RWPE1 (cell line): ENCODE measurements at regions not wholly inside any gene's neighbourhood (a gene's known extent, or its start where the extent isn't known, plus 50 kb on each side); places are given as distances from the start of the nearest gene placed in this dataset.
"Not testable (repeated sequence)": the region's sequence is repeated elsewhere in the genome, so short reads cannot be mapped to it uniquely, and the experiment has no call there.

ENCODE experiments used
- CTCF ChIA-PET: fragments of 350-600 bp; sonication (Branson Sonifier 250); formaldehyde crosslinking; extraction: SDS; loops from one replicate; lab custom pipeline; 2021; lab: Yijun Ruan, JAX
- POLR2A ChIA-PET: fragments of 400-600 bp; formaldehyde crosslinking; extraction: SDS; loops from one replicate; lab custom pipeline; 2020; ENCODE audit warnings: antibody characterized with exemption; ENCODE audit not compliant: low non-redundant PET; lab: Yijun Ruan, JAX
- DNase-seq: peaks from one replicate; pipeline ENCODE4 v3.0.0; 2012; ENCODE audit warnings: low spot score
- H3K27ac ChIP-seq: fragments of 450-650 bp; 2 replicates; pipeline ENCODE4 v1.5.1; 2017
- CTCF ChIP-seq: fragments of 450-650 bp; conservative IDR thresholded peaks from 2 replicates; pipeline ENCODE4 v1.5.1; 2017; ENCODE audit warnings: low read depth, mild to moderate bottlenecking

GRCh38 chr6:11938285-11938890 is 73.7 kb upstream of the HIVEP1 start:
- no peak overlapping the region for H3K27ac ChIP-seq
- ChIA-PET POLR2A (no interaction called here), CTCF (no interaction called here)
- TF ChIP-seq CTCF = no peak
- DNase-seq = no peak

- H3K27ac ChIP-seq = no peak overlapping the region
- TF ChIP-seq CTCF = no peak
- ChIA-PET CTCF (interaction anchor here (0.7 kb wide), 1 partner anchor 65 kb away, joined by 3 read pairs; no protein-coding TSS in a partner anchor), POLR2A (no interaction called here)
- DNase-seq = no peak
These were observed 77.5 kb upstream of the HIVEP1 start for GRCh38 chr6:11934638-11935037.

- H3K27ac ChIP-seq, POLR2A ChIA-PET, DNase-seq, CTCF ChIA-PET: not testable (repeated sequence)
These were observed 79.2 kb upstream of the HIVEP1 start for GRCh38 chr6:11932892-11933291.

- no peak overlapping the region for H3K27ac ChIP-seq
- POLR2A ChIA-PET = no interaction called here
- no peak for TF ChIP-seq CTCF
- CTCF ChIA-PET = interaction anchor here (0.6 to 0.7 kb wide), 2 partner anchors 212 to 265 kb away, joined by 3 to 7 read pairs; no protein-coding TSS in a partner anchor
- DNase-seq = no peak
These were observed 80.6 kb upstream of the HIVEP1 start for GRCh38 chr6:11931296-11932035.

- POLR2A ChIA-PET, H3K27ac ChIP-seq, DNase-seq: not testable (repeated sequence)
- CTCF ChIA-PET = interaction anchor here (0.6 to 0.7 kb wide), 2 partner anchors 211 to 264 kb away, joined by 3 to 7 read pairs; no protein-coding TSS in a partner anchor
These were observed 81.3 kb upstream of the HIVEP1 start for GRCh38 chr6:11930834-11931233.

- DNase-seq = no peak
- CTCF ChIA-PET = interaction anchor here (0.7 kb wide), 2 partner anchors 304 to 1775 kb away, joined by 3 to 4 read pairs; no protein-coding TSS in a partner anchor
- POLR2A ChIA-PET = no interaction called here
- TF ChIP-seq CTCF = no peak
- no peak overlapping the region for H3K27ac ChIP-seq
These were observed 81.9 kb upstream of the HIVEP1 start for GRCh38 chr6:11930240-11930639.

- no peak for DNase-seq
These were observed 82.8 kb upstream of the HIVEP1 start for GRCh38 chr6:11929241-11929835.

More at GRCh38 chr6:11929241-11929835, 82.8 kb upstream of the HIVEP1 start:
- CTCF ChIA-PET = no interaction called here
- no peak for TF ChIP-seq CTCF
- POLR2A ChIA-PET = no interaction called here
- H3K27ac ChIP-seq = no peak overlapping the region
